ENCODE measurements at regions not wholly inside any gene's neighbourhood (a gene's known extent, or its start where the extent isn't known, plus 50 kb on each side); places are given as distances from the start of the nearest gene placed in this dataset.

DNA sequence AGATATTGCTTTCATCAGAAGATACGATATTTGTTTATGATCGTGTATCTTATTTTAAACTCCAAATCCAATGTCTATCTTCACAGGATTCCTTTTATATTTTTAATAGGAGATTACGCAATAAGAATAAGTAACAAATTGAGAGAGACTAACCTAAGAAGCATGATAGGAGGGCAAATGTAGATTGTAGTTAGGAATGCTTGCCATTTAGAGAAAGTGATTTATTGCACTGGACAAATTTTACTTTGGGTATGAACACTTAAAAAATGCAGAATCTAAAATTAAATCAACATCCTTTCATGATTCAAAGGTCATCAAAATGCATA lies 563.4 kb upstream of the POU3F3 start:
- Histone ChIP-seq H3K27ac (ENCODE audit: low read depth, low read length) (no peak overlapping the region), H3K79me2 (ENCODE audit: insufficient read depth, low read length) (no peaks in the 10 kb centered on the region), H3K9me3 (ENCODE audit: insufficient read depth, low read length) (no peaks in the 10 kb centered on the region), H4K20me1 (ENCODE audit: low read depth, low read length) (no peaks in the 10 kb centered on the region), H3K27me3 (ENCODE audit: low read length) (no peaks in the 10 kb centered on the region), H3K4me2 (ENCODE audit: low read depth, low read length, poor library complexity, severe bottlenecking) (no peak overlapping the region), H3K9ac (ENCODE audit: low read length) (no peak overlapping the region), H3K36me3 (ENCODE audit: low read length) (no peaks in the 10 kb centered on the region), H3F3A (ENCODE audit: insufficient read depth) (no peaks in the 10 kb centered on the region), H3K9me2 (replicated peaks; ENCODE audit: insufficient read depth, low read length) (no peaks in the 10 kb centered on the region), H3K4me3 (ENCODE audit: insufficient read depth, low read length, poor library complexity, severe bottlenecking) (no peak overlapping the region), H2AFZ (ENCODE audit: low read depth, low read length, severe bottlenecking) (no peak overlapping the region)
- no peak for TF ChIP-seq CTCF (IDR thresholded peaks at IDR 0.05; ENCODE audit: insufficient read depth, low read length, poor library complexity, severe bottlenecking)
- TF ChIP-seq EZH2phosphoT487 (conservative IDR thresholded peaks at IDR 0.05; ENCODE audit: low read length) = no peak

- Histone ChIP-seq H3F3A (ENCODE audit: insufficient read depth) (no peaks in the 10 kb centered on the region), H3K27ac (ENCODE audit: low read depth, low read length) (no peak overlapping the region), H3K36me3 (ENCODE audit: low read length) (no peaks in the 10 kb centered on the region), H3K4me3 (ENCODE audit: insufficient read depth, low read length, poor library complexity, severe bottlenecking) (no peak overlapping the region), H3K79me2 (ENCODE audit: insufficient read depth, low read length) (no peaks in the 10 kb centered on the region), H4K20me1 (ENCODE audit: low read depth, low read length) (no peaks in the 10 kb centered on the region), H3K9me2 (replicated peaks; ENCODE audit: insufficient read depth, low read length) (no peaks in the 10 kb centered on the region), H3K9ac (ENCODE audit: low read length) (no peak overlapping the region), H3K4me2 (ENCODE audit: low read depth, low read length, poor library complexity, severe bottlenecking) (no peak overlapping the region), H3K9me3 (ENCODE audit: insufficient read depth, low read length) (no peaks in the 10 kb centered on the region), H3K27me3 (ENCODE audit: low read length) (no peaks in the 10 kb centered on the region), H2AFZ (ENCODE audit: low read depth, low read length, severe bottlenecking) (peak overlapping the region; percentile 43)
- no peak for TF ChIP-seq EZH2phosphoT487 (conservative IDR thresholded peaks at IDR 0.05; ENCODE audit: low read length)
- no peak for TF ChIP-seq CTCF (IDR thresholded peaks at IDR 0.05; ENCODE audit: insufficient read depth, low read length, poor library complexity, severe bottlenecking)
Observed at GRCh38 chr2:104312684-104313083, 541.2 kb upstream of the POU3F3 start.

- Histone ChIP-seq H3K9ac (ENCODE audit: low read length) (no peak overlapping the region), H3K4me3 (ENCODE audit: insufficient read depth, low read length, poor library complexity, severe bottlenecking) (no peak overlapping the region), H2AFZ (ENCODE audit: low read depth, low read length, severe bottlenecking) (peak overlapping the region; percentile 18), H3K27ac (ENCODE audit: low read depth, low read length) (no peak overlapping the region), H3K9me2 (replicated peaks; ENCODE audit: insufficient read depth, low read length) (no peaks in the 10 kb centered on the region), H3K9me3 (ENCODE audit: insufficient read depth, low read length) (no peaks in the 10 kb centered on the region), H3K4me2 (ENCODE audit: low read depth, low read length, poor library complexity, severe bottlenecking) (no peak overlapping the region), H4K20me1 (ENCODE audit: low read depth, low read length) (no peaks in the 10 kb centered on the region), H3F3A (ENCODE audit: insufficient read depth) (no peaks in the 10 kb centered on the region), H3K27me3 (ENCODE audit: low read length) (no peaks in the 10 kb centered on the region), H3K79me2 (ENCODE audit: insufficient read depth, low read length) (no peaks in the 10 kb centered on the region), H3K36me3 (ENCODE audit: low read length) (no peaks in the 10 kb centered on the region)
- TF ChIP-seq CTCF (IDR thresholded peaks at IDR 0.05; ENCODE audit: insufficient read depth, low read length, poor library complexity, severe bottlenecking) (no peak), EZH2phosphoT487 (conservative IDR thresholded peaks at IDR 0.05; ENCODE audit: low read length) (no peak)
Observed at GRCh38 chr2:104318001-104318665, 535.8 kb upstream of the POU3F3 start.
